ENCODE measurements at regions not wholly inside any gene's neighbourhood (a gene's known extent, or its start where the extent isn't known, plus 50 kb on each side); places are given as distances from the start of the nearest gene placed in this dataset.
"Not testable (repeated sequence)": the region's sequence is repeated elsewhere in the genome, so short reads cannot be mapped to it uniquely, and the experiment has no call there.

DNA sequence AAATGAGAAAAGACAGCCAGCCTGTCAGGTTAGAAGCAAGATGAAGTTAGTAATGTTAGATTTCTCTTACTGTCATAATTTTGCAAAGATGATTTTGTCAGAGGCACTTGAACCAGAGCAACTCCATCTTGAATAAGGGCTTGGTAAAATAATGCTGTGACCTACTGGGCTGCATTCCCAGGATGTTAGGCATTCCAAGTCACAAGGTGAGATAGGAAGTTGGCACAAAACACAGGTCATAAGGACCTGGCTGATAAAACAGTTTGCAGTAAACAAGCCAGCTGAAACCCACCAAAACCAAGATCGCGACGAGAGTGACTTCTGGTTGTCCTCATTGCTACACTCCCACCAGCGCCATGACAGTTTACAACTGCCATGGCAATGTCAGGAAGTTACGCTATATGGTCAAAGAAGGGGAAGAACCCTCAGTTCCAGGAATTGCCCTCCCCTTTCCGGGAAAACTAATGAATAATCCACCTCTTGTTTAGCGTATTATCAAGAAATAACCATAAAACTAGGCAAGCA lies 1313.5 kb upstream of the TMEM132C start:
- DNase-seq: no peak

DNA sequence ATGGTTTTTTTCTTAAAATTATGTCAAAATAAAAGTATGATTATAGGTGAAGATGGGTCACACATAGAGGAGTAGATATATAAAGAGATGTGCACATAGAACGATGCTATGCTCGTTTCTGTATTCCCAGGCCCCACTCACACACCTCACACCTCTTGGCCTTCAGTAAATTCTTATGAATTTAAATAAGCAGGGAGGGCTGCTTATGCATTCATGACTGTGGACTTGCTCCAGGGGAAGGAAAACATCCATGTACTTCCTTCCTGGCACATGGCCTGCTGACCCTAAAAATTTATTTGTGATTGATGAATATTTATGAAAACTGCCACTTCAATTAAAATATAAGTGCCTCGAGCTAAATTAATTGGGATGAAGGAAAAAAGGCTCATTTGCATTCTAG lies 1306.7 kb upstream of the TMEM132C start:
- no peak for DNase-seq

DNA sequence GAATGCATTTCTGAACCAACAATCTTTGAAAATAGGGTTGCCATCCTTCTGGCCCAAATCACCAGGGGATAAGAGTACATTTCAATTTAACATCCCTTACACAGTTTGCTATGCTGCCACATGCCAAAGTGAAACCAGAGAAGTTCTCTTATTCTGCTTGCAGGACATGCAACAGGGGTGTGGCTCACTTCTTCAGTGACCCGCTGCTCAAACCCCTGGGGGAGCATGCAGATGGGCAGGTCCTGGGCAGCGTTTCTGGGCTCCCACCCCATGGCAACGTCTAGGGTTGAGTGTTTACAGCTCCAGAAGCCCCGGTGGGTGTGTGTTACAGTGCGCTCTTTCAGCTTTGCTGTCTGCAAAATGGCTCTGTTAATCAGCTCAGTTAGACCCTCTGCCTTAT lies 1306.3 kb upstream of the TMEM132C start:
- no peak for DNase-seq

DNA sequence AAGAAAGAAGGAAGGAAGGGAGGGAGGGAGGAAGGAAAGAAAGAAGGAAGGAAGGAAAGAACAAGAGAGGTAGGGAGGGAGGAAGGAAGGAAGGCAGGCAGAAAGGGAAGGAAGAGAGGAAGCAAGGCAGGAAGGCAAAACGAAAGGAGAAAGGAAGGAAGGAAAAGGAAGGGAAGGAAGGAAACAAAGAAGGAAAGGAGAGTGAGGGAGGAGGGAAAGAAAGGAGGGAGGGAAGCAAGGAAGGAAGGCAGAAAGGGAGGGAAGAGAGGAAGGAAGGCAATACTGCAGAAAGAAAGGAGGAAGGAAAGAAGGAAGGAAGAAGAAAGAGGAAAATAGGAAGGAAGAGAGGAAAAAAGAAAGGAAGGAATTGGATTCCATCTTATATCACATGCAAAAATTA lies 1303.1 kb upstream of the TMEM132C start:
- no peak for DNase-seq

DNA sequence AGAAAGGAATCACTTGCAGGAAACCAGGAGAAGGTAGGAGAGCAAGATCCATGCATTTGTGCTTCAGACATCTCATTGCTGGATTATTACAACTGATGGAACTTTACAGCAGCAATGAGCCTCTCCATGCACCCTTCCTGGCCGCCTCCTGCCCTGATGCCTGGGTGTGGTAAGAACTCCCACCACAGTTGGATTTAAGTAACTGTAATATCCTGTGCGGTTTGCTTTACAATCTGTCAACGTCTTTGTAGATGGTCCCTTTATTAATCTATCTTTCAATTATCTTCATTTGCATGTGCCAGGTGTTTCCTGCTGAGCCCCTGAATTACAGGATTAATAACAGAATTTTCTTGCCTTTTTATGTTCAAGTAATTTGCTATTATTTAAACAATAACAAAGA lies 1300.5 kb upstream of the TMEM132C start:
- DNase-seq: no peak

DNA sequence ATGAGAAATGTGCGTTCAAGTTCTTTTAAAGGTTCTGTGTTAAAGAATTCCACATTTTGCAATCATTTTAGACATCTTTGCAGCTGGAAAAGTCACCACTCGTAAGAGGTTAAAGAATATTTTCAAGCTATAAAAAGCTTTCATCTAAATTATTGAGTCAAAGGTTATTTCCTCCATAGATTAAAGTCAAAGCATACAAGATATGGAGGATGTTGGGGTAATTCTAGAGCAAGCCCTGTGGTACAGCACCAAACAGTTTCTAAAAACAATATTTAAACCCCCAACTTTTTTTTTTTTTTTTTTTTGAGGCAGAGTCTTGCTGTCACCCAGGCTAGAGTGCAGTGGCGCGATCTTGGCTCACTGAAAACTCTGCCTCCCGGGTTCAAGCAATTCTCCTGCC lies 1299.8 kb upstream of the TMEM132C start:
- DNase-seq: no peak

DNA sequence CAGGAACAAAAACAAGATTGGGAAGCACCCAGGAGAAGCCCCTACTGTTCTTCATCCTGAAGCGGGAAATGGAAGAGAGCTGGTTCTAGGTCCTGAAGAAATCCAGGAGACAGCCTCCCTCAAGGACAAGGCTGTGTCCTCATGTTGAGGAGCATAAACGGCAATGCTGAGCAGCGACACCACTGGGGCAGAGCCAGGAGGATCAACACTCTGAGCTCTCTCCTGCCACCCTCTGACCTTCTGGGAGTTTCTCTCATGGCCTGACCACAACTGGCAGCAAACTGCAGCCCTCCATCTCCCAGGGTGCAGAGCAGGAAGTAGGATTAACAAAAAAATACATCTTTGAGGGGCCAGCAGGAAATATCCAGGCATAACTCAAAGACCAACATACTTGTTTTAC lies 1292.2 kb upstream of the TMEM132C start:
- no peak for DNase-seq

DNA sequence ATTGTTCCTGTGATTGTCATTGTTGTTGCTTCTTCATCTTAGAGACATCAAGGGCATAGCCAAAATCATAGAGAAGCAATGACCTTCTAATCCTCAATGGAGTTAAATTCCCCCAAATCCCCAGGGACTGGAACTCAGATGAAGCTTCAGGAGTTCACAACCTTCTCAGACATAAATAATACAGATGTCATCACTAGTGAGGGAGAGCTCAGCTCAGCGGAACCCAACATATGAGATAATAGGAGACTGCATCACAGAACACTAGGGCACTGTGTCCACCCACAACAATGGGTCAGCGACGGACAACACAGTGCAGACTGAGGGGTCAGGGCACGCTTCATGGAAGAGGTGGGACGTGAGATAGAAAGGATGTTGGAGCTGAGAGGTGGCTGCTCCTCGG lies 1290.4 kb upstream of the TMEM132C start:
- no peak for DNase-seq

DNA sequence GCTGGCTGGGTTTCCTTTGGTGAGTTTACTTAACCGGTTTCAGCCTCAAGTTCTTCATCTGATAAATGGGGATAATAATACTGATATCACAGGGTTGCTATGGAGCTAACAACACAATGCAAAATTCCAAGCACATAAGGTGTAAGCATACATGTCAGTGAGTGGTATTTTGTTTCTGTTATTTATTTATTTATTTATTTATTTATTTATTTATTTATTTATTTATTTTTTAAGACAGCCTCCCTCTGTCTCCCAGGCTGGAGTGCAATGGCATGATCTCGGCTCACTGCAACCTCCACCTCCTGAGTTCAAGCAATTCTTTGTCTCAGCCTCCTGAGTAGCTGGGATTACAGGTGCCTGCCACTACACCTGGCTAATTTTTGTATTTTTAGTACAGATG lies 1287.4 kb upstream of the TMEM132C start:
- DNase-seq: not testable (repeated sequence)

DNA sequence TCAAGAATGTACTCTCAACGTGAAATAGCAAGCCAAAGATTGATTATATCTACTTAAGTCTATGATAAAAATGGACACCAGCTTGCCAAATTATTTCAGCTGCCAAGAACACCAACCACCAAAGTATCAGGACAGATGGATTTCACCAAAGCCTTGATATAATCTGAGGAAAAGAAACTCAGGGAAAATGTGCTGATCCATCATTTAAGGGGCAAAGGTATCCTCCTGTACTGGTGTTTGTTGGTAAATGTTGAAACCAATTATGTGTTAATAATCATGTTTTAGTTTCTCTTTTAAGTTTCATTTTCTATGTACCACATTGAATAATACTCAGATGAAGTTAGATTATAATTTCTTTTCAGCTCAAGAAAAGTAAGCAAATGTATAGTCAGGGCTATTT lies 1284.3 kb upstream of the TMEM132C start:
- DNase-seq: no peak

DNA sequence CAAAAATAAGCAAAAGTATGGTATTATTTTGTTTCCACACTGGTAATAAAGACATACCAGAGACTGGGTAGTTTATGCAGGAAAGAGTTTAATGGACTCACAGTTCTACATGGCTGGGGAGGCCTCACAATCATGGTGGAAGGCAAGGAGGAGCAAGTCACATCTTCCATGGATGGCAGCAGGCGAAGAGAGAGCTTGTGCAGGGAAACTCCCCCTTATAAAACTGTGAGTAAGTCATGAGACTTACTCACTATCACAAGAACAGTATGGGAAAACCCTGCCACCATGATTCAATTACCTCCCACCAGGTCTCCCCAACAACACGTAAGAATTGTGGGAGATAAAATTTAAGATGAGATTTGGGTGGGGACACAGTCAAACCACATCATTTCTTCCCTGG lies 1283.2 kb upstream of the TMEM132C start:
- not testable (repeated sequence) for DNase-seq

DNA sequence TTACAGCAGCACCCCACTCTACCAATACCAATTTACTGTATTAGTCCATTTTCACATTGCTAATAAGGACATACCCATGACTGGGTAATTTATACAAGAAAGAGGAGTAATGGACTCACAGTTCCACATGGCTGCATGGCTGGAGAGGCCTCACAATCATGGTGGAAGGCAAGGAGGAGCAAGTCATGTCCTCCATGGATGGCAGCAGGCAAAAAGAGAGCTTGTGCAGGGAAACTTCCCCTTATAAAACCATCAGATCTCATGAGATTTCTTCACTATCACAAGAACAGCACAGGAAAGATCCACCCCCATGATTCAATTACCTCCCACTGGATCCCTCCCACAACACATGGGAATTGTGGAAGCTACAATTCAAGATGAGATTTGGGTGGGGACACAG lies 1281.3 kb upstream of the TMEM132C start:
- DNase-seq: not testable (repeated sequence)

DNA sequence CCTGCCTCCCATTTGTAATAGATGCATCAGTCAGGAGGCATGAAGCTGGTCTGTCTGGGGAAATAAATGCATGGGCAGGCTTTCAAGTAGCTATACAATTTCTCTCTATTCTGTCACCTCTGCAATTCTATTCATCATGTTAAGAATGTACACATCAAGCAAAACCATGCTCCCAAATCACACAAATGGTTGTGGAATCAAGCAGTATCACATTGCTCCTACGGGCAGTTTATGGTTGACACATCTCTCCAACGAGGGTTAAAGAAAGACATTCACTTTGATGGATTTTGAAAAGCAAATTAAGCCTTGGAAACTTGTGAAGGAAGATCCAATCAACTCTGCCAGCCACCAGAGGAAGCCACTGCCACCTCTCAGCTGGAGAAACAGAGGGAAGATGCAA lies 1277.4 kb upstream of the TMEM132C start:
- no peak for DNase-seq

DNA sequence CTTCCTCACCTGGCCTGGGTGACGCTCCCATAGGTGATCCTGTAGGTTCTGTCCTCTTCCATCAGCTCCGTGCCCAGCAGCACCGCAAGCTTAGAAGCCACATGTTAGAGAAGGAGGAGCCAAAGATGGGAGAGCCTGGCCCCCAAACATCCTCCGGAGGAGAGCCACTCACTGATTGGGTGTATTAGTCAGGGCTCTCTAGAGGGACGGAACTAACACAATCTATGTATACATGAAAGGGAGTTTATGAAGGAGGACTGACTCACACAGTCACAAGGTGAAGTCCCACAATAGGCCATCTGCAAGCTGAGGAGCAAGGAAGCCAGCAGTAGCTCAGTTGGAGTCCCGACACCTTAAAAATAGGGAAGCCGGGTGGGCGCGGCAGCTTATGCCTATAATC lies 1273.1 kb upstream of the TMEM132C start:
- DNase-seq: no peak

DNA sequence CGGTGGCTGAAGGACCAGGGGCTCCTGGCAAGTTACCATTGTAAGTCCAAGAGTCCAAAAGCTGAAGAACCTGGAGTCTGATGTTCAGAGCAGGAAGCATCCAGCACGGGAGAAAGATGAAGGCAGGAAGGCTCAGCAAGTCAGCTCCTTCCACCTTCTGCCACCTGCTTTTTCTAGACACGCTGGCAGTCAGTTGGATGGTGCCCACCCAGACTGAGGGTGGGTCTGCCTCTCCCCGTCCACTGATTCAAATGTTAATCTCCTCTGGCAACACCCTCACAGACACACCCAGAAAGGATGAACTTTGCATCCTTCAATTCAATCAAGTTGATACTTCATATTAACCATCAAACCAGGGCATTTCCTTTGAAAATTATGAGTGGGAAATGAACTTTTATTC lies 1272.4 kb upstream of the TMEM132C start:
- DNase-seq: no peak

DNA sequence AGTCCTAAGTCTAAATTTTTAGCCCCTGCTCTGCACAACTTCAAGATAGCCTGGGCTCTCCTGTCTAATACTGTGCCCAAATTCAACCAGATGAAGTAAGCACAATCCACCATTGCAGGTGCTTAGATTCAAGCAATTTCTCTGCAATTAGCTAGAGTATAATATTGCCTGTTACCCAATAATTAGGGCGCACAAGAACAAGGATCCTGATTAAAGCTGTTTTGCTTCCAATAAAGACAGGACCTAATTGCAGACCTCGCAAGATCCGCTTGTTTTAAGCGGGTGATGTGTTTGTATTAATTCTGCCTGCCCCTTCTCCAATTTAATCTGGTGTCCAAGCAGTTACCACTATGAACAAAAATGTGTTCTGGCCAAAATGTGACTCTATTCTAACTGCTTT lies 1268.9 kb upstream of the TMEM132C start:
- DNase-seq: no peak

DNA sequence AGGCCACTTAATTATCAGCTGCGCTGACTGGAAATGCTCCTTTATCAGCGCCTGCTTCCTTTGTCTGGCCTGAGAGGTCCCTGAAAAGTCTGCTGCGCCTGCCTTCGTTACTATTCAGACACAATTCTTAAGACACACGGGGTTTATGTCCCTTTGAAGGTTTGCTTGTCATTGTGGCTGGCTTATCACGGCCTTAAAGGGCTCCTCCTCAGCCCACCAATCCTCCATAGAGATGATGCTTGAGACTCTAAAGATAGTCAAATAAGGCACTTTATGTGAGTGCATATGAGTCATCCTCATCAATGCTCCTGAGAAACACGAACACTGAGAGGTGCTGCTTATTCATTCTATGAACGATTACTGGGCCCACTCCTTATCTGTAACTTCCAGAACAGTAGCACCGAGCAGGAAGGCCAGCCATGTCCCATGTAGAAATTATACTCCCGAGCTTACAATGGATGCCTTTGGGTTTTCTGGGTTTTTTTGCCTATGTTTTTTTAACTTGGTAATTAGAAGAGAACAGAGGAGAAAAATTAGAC lies 1268.2 kb upstream of the TMEM132C start:
- DNase-seq: no peak

DNA sequence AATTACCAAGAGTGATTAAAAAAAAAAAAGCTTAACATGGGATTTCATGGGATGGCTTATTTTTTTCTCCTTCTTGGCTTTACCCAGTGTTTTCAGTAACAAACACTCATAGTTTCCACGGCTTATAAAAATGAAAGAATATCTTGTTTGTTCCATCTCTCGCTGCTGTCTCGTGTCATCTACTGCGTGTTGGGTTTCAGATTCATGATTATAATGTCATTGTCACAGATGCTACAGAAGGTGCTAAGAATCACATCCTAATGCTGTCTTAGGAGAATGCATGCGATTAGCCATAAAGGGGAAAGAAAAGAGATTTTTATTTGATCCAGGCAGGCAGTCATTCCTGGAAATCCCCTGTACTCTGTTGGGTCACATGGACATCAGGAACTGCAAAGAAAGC lies 1267.6 kb upstream of the TMEM132C start:
- no peak for DNase-seq

DNA sequence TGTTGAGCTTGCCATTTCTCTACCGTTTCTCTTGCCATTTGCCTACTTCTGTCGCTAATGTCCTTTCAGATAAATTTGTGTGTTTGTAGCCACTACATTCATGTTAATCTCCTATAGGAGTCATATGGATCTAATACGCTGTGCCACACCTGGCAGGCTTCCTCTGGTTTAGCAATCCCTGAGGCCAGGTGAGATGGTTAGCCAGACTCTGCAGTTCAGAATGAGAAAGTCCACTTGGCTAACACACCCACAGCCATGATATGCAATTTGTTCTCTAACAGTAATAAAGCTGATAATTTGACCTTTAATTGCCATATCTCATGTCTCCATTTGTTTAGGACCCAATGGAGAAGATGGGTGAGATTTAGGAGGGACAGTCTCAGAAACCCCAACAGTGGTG lies 1261.6 kb upstream of the TMEM132C start:
- no peak for DNase-seq

DNA sequence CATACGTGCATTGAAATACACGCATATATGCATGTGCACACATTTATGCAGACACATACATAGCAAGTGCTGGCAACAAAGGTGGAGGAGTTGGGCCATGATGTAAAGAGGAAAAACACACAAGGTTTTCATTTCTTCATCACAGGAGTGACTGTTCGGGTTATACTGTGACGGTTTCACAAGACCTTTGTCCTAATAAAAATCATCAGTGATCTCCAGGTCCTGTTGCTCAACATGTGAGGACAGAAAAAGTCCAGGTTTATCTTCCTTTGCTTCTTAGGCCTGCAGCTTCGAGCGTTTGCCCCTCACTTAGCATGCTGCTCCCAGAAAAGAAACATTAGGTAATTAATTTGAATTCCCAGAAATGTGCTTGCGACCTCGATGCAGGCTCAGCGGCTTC lies 1260.0 kb upstream of the TMEM132C start:
- no peak for DNase-seq

DNA sequence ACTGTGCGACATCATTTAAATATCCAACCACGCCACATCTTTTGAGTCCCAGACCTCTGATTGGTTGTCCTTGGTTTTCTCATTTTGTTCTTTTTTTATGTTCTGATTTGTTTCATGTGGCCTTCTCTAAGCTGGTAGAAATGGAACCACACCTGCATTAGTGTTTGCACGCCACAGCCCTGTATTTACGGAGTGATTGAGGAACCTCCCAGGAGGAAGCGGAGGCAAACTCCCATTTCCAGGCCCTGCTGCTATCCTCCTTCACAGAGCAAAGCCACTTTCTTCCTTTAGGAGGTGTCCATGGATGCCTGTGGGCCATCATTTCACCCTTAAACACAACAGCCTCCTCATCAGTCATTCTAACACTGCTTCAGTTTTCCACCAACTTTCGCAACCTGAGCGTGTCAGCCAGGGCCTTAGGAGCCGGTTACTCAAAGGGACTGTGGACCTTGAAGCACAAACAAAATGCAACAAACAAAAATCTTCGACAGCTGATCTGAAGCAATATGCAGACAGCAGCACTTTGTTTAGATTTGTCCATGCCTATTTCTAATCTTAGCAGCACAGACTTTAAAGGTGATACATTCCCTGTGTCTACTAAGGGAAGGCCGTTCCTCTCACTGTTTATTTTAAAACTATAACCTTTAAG lies 1258.1 kb upstream of the TMEM132C start:
- no peak for DNase-seq

DNA sequence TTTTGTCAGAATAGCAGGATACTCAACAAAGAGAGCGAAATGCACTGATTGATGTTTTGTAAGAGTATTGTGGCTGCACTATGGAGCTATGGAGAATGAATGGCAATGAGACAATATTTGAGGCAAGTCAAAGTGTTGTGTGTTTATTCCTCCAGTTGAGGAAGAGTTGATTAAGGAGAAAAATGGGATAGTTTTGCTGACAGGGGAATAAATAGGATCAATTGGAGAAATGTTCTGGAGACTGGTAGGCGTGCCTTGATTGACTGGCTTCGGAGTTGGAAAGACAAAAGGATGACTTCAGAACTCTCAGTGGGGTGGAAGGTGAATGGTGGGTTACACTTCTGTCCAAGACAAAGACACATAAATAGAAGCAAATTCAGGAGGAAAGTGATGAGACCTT lies 1254.9 kb upstream of the TMEM132C start:
- no peak for DNase-seq

DNA sequence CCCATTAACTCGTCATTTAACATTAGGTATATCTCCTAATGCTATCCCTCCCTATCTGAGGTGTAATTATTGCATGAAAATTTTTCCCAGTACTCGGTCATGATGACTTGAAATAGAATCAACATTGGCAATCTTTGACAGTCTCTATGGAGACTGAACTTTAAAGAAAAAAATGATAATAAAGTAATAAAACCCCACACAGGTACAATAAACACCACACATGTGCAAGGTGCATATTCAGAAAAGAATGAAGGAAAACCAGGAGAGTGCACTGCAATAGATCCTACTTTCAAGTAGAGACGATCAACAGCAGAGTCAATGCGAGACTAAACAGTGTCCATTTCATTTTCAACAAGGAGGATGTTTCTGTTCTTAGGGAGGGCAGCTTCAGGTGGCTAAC lies 1253.8 kb upstream of the TMEM132C start:
- DNase-seq: no peak

DNA sequence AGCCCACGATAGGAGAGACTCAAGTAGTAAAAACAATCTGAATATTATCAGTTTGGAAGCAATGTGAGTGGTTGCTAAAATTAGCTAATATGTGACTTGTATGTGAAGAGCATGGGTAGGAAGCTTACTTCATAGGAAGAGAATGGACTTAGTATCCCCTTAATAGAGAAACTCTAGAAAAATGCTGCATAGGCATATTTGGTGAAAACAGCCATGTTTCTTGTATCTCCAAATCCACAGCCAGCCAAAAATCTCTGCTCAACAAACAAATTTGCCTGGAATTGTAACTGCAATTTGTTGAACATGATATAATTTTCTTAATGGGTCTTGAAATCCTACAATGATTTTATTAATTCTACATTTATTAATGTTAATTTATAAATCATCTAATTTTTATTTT lies 1252.9 kb upstream of the TMEM132C start:
- DNase-seq: no peak

Measured in muscle of back (tissue), 3 donors.